GM12873 (cell line): ENCODE measurements at regions not wholly inside any gene's neighbourhood (a gene's known extent, or its start where the extent isn't known, plus 50 kb on each side); places are given as distances from the start of the nearest gene placed in this dataset.

ENCODE experiments used
- CTCF ChIP-seq: IDR thresholded peaks from 2 replicates; pipeline ENCODE4 v1.5.1; 2012; ENCODE audit warnings: low read depth, mild to moderate bottlenecking, moderate library complexity, low read length, control low read depth; ENCODE audit not compliant: insufficient read depth; ENCODE audit errors: missing control alignments

GRCh38 chr7:109532262-109532992 lies 962.8 kb downstream of the DNAJB9 start:
- TF ChIP-seq CTCF, result no peak

GRCh38 chr7:109545686-109546085 lies 976.0 kb downstream of the DNAJB9 start:
- no peak for TF ChIP-seq CTCF

- TF ChIP-seq CTCF, result no peak
Observed at GRCh38 chr7:109549471-109550193, 980.0 kb downstream of the DNAJB9 start.

- no peak for TF ChIP-seq CTCF
Observed at GRCh38 chr7:109552017-109552416, 982.3 kb downstream of the DNAJB9 start.

- no peak for TF ChIP-seq CTCF
Observed at GRCh38 chr7:109577265-109577664, 1007.6 kb downstream of the DNAJB9 start.

- no peak for TF ChIP-seq CTCF
Observed at GRCh38 chr7:109579901-109580300, 1010.2 kb downstream of the DNAJB9 start.

GRCh38 chr7:109582211-109582610 lies 1012.5 kb downstream of the DNAJB9 start:
- TF ChIP-seq CTCF, result no peak
